HEK293 (cell line): ENCODE measurements at regions not wholly inside any gene's neighbourhood (a gene's known extent, or its start where the extent isn't known, plus 50 kb on each side); places are given as distances from the start of the nearest gene placed in this dataset.

Experiments
- FEZF1 ChIP-seq: fragments of 450-650 bp; formaldehyde crosslinking; IDR thresholded peaks from 2 replicates; pipeline ENCODE4 v1.5.1; 2016; ENCODE audit warnings: missing biosample characterization, missing genetic modification characterization
- GLIS1 ChIP-seq: fragments of 450-650 bp; formaldehyde crosslinking; IDR thresholded peaks from 2 replicates; pipeline ENCODE4 v1.5.1; 2016; ENCODE audit warnings: missing biosample characterization, missing genetic modification characterization
- MEIS1 ChIP-seq: sonication (generic); formaldehyde crosslinking; IDR thresholded peaks from 2 replicates; pipeline ENCODE4 v1.8.1; 2022; ENCODE audit warnings: missing genetic modification reagents, mild to moderate bottlenecking, borderline replicate concordance
- MYNN ChIP-seq: fragments of 450-650 bp; formaldehyde crosslinking; IDR thresholded peaks from 2 replicates; pipeline ENCODE4 v1.5.1; 2016; ENCODE audit warnings: missing biosample characterization, missing genetic modification characterization, borderline replicate concordance
- TCF7L2 ChIP-seq: IDR thresholded peaks from 2 replicates; pipeline ENCODE4 v1.6.1; 2011; ENCODE audit warnings: low read depth, mild to moderate bottlenecking, inconsistent platforms, low read length, moderate library complexity, borderline replicate concordance
- ZBTB21 ChIP-seq: fragments of 450-650 bp; formaldehyde crosslinking; IDR thresholded peaks from 2 replicates; pipeline ENCODE4 v1.5.1; 2017; ENCODE audit warnings: missing biosample characterization, missing genetic modification characterization
- ZNF133 ChIP-seq: fragments of 450-650 bp; formaldehyde crosslinking; IDR thresholded peaks from 2 replicates; pipeline ENCODE4 v1.5.1; 2016; ENCODE audit warnings: missing biosample characterization, missing genetic modification characterization
- ZNF155 ChIP-seq: fragments of 450-650 bp; formaldehyde crosslinking; IDR thresholded peaks from 2 replicates; pipeline ENCODE4 v1.5.1; 2016; ENCODE audit warnings: missing biosample characterization, missing genetic modification characterization
- ZNF184 ChIP-seq: fragments of 450-650 bp; IDR thresholded peaks from 2 replicates; pipeline ENCODE4 v1.5.1; 2018; ENCODE audit warnings: missing biosample characterization, mild to moderate bottlenecking, missing genetic modification characterization
- ZNF211 ChIP-seq: fragments of 450-650 bp; formaldehyde crosslinking; IDR thresholded peaks from 2 replicates; pipeline ENCODE4 v1.5.1; 2016; ENCODE audit warnings: low read depth, missing biosample characterization, missing genetic modification characterization
- ZNF214 ChIP-seq: fragments of 450-650 bp; formaldehyde crosslinking; IDR thresholded peaks from 2 replicates; pipeline ENCODE4 v1.5.1; 2017; ENCODE audit warnings: missing biosample characterization, mild to moderate bottlenecking, missing genetic modification characterization, borderline replicate concordance
- ZNF239 ChIP-seq: fragments of 450-650 bp; formaldehyde crosslinking; IDR thresholded peaks from 2 replicates; pipeline ENCODE4 v1.5.1; 2016; ENCODE audit warnings: missing biosample characterization, missing genetic modification characterization
- ZNF311 ChIP-seq: fragments of 450-650 bp; formaldehyde crosslinking; IDR thresholded peaks from 2 replicates; pipeline ENCODE4 v1.5.1; 2017; ENCODE audit warnings: missing biosample characterization, missing genetic modification characterization, borderline replicate concordance
- ZNF341 ChIP-seq: fragments of 450-650 bp; formaldehyde crosslinking; IDR thresholded peaks from 2 replicates; pipeline ENCODE4; 2016; ENCODE audit warnings: low read depth, missing biosample characterization, missing genetic modification characterization
- ZNF473 ChIP-seq: fragments of 450-650 bp; formaldehyde crosslinking; IDR thresholded peaks from 2 replicates; pipeline ENCODE4 v1.5.1; 2017; ENCODE audit warnings: missing biosample characterization, missing genetic modification characterization
- ZNF514 ChIP-seq: fragments of 450-650 bp; formaldehyde crosslinking; IDR thresholded peaks from 2 replicates; pipeline ENCODE4 v1.5.1; 2016; ENCODE audit warnings: missing biosample characterization, missing genetic modification characterization
- ZNF529 ChIP-seq: fragments of 450-650 bp; formaldehyde crosslinking; IDR thresholded peaks from 2 replicates; pipeline ENCODE4 v1.5.1; 2017; ENCODE audit warnings: missing genetic modification characterization, missing biosample characterization; ENCODE audit not compliant: insufficient replicate concordance
- ZNF76 ChIP-seq: fragments of 450-650 bp; formaldehyde crosslinking; IDR thresholded peaks from 2 replicates; pipeline ENCODE4; 2016; ENCODE audit warnings: low read depth, missing biosample characterization, missing genetic modification characterization, borderline replicate concordance
- ZSCAN30 ChIP-seq: fragments of 450-650 bp; IDR thresholded peaks from 2 replicates; pipeline ENCODE4 v1.5.1; 2018; ENCODE audit warnings: missing biosample characterization, mild to moderate bottlenecking, missing genetic modification characterization, moderate library complexity
- TF ChIP-seq, protein P1 (sequence below): fragments of 450-650 bp; formaldehyde crosslinking; optimal IDR thresholded peaks from 2 replicates; pipeline ENCODE3; 2016; ENCODE audit warnings: missing biosample characterization, mild to moderate bottlenecking, missing genetic modification characterization
- TF ChIP-seq, protein P2 (sequence below): fragments of 450-650 bp; formaldehyde crosslinking; IDR thresholded peaks from 2 replicates; pipeline ENCODE4 v1.5.1; 2016; ENCODE audit warnings: missing biosample characterization, missing genetic modification characterization
- TF ChIP-seq, protein P3 (sequence below): fragments of 450-650 bp; formaldehyde crosslinking; IDR thresholded peaks from 2 replicates; pipeline ENCODE4; 2016; ENCODE audit warnings: missing biosample characterization, missing genetic modification characterization
- TF ChIP-seq, protein P4 (sequence below): fragments of 450-650 bp; formaldehyde crosslinking; IDR thresholded peaks from 2 replicates; pipeline ENCODE4 v1.5.1; 2016; ENCODE audit warnings: missing biosample characterization, missing genetic modification characterization
- TF ChIP-seq, protein P5 (sequence below): fragments of 450-650 bp; formaldehyde crosslinking; IDR thresholded peaks from 2 replicates; pipeline ENCODE4 v1.5.1; 2016; ENCODE audit warnings: missing biosample characterization, missing genetic modification characterization
- TF ChIP-seq, protein P6 (sequence below): fragments of 450-650 bp; IDR thresholded peaks from 2 replicates; pipeline ENCODE4 v1.5.1; 2018; ENCODE audit warnings: missing biosample characterization, mild to moderate bottlenecking, missing genetic modification characterization
- TF ChIP-seq, protein P7 (sequence below): fragments of 450-650 bp; formaldehyde crosslinking; IDR thresholded peaks from 2 replicates; pipeline ENCODE4 v1.5.1; 2017; ENCODE audit warnings: missing biosample characterization, missing genetic modification characterization

DNA sequence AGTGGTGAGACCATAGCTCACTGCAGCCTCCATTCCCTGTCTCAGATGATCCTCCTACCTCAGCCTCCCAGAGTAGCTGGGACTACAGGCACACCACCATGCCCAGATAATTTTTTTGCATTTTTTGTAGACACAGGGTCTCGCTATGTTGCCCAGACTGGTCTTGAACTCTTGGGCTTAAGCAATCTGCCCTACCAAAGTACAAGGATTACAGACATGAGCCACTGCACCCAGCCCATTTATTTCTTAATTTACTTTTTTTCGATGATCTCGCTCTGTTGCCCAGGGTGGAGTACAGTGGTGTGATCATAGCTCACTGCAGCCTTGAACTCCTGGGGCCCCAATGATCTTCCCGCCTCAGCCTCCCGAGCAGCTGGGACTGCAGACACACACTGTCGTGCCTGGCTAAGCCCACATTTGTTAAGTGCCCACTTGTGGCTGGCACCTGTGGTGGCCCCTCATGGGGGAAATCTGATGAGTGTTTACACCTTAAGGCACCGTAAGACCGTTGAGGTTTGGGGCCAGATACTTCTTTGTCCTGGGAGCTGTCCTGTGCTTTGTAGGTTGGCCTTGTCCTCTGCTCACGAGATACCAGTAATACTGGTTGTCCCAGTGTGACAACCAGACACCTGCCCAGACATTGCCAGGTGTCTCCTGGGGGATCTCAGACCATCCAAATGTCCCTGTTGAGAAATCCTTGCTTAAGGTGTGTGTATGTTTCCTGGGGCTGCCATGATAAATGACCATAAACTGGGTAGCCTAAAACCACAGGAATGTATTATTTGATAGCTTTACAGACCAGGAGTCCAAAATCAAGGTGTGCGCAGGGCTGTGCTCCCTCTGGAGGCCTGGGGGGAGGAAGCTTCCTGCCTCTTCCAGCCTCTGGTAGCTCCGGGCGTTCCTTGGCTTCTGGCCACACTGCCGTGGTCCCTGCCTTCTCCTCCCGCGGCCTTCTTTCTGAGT lies 141.4 kb upstream of the GSE1 start (continued):
- TF ChIP-seq, protein P1, sequence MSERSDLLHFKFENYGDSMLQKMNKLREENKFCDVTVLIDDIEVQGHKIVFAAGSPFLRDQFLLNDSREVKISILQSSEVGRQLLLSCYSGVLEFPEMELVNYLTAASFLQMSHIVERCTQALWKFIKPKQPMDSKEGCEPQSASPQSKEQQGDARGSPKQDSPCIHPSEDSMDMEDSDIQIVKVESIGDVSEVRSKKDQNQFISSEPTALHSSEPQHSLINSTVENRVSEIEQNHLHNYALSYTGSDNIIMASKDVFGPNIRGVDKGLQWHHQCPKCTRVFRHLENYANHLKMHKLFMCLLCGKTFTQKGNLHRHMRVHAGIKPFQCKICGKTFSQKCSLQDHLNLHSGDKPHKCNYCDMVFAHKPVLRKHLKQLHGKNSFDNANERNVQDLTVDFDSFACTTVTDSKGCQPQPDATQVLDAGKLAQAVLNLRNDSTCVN (tag by site-specific recombination) = no peak
- TF ChIP-seq ZNF239 (tag by site-specific recombination) (no peak), ZSCAN30 (no peak), ZNF184 (tag by site-specific recombination) (no peak), ZNF211 (tag by site-specific recombination) (no peak), ZNF473 (tag by site-specific recombination) (no peak), ZNF514 (tag by site-specific recombination) (no peak), ZNF214 (tag by site-specific recombination) (no peak), TCF7L2 (no peak), MYNN (tag by site-specific recombination) (no peak), ZNF133 (no peak), GLIS1 (peak; percentile 91), ZBTB21 (tag by site-specific recombination) (no peak), ZNF341 (0 out of 2 replicates have a peak, but pooled peaks have one; percentile 16), ZNF155 (tag by site-specific recombination) (no peak), FEZF1 (tag by site-specific recombination) (peak; percentile 15; the same call in 1 of the 2 replicates), ZNF311 (tag by site-specific recombination) (no peak), ZNF76 (no peak), ZNF529 (tag by site-specific recombination) (no peak), MEIS1 (CRISPR knock-in tag) (no peak)
- TF ChIP-seq, protein P2, sequence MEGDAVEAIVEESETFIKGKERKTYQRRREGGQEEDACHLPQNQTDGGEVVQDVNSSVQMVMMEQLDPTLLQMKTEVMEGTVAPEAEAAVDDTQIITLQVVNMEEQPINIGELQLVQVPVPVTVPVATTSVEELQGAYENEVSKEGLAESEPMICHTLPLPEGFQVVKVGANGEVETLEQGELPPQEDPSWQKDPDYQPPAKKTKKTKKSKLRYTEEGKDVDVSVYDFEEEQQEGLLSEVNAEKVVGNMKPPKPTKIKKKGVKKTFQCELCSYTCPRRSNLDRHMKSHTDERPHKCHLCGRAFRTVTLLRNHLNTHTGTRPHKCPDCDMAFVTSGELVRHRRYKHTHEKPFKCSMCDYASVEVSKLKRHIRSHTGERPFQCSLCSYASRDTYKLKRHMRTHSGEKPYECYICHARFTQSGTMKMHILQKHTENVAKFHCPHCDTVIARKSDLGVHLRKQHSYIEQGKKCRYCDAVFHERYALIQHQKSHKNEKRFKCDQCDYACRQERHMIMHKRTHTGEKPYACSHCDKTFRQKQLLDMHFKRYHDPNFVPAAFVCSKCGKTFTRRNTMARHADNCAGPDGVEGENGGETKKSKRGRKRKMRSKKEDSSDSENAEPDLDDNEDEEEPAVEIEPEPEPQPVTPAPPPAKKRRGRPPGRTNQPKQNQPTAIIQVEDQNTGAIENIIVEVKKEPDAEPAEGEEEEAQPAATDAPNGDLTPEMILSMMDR = no peak
- TF ChIP-seq, protein P3, sequence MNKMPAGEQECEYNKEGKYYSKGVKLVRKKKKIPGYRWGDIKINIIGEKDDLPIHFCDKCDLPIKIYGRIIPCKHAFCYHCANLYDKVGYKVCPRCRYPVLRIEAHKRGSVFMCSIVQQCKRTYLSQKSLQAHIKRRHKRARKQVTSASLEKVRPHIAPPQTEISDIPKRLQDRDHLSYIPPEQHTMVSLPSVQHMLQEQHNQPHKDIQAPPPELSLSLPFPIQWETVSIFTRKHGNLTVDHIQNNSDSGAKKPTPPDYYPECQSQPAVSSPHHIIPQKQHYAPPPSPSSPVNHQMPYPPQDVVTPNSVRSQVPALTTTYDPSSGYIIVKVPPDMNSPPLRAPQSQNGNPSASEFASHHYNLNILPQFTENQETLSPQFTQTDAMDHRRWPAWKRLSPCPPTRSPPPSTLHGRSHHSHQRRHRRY (tag by site-specific recombination) = no peak
- TF ChIP-seq, protein P4, sequence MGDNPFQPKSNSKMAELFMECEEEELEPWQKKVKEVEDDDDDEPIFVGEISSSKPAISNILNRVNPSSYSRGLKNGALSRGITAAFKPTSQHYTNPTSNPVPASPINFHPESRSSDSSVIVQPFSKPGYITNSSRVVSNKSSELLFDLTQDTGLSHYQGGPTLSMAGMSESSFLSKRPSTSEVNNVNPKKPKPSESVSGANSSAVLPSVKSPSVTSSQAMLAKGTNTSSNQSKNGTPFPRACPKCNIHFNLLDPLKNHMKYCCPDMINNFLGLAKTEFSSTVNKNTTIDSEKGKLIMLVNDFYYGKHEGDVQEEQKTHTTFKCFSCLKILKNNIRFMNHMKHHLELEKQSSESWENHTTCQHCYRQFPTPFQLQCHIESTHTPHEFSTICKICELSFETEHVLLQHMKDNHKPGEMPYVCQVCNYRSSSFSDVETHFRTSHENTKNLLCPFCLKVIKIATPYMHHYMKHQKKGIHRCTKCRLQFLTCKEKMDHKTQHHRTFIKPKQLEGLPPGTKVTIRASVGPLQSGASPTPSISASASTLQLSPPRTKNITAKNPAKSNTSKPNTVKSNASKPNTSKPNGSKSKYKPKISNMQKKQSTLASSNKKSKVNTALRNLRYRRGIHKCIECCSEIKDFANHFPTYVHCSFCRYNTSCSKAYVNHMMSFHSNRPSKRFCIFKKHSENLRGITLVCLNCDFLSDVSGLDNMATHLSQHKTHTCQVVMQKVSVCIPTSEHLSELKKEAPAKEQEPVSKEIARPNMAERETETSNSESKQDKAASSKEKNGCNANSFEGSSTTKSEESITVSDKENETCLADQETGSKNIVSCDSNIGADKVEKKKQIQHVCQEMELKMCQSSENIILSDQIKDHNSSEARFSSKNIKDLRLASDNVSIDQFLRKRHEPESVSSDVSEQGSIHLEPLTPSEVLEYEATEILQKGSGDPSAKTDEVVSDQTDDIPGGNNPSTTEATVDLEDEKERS (tag by site-specific recombination) = no peak
- TF ChIP-seq, protein P5, sequence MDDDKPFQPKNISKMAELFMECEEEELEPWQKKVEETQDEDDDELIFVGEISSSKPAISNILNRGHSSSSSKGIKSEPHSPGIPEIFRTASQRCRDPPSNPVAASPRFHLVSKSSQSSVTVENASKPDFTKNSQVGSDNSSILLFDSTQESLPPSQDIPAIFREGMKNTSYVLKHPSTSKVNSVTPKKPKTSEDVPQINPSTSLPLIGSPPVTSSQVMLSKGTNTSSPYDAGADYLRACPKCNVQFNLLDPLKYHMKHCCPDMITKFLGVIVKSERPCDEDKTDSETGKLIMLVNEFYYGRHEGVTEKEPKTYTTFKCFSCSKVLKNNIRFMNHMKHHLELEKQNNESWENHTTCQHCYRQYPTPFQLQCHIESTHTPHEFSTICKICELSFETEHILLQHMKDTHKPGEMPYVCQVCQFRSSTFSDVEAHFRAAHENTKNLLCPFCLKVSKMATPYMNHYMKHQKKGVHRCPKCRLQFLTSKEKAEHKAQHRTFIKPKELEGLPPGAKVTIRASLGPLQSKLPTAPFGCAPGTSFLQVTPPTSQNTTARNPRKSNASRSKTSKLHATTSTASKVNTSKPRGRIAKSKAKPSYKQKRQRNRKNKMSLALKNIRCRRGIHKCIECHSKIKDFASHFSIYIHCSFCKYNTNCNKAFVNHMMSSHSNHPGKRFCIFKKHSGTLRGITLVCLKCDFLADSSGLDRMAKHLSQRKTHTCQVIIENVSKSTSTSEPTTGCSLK (tag by site-specific recombination) = no peak
- TF ChIP-seq, protein P6, sequence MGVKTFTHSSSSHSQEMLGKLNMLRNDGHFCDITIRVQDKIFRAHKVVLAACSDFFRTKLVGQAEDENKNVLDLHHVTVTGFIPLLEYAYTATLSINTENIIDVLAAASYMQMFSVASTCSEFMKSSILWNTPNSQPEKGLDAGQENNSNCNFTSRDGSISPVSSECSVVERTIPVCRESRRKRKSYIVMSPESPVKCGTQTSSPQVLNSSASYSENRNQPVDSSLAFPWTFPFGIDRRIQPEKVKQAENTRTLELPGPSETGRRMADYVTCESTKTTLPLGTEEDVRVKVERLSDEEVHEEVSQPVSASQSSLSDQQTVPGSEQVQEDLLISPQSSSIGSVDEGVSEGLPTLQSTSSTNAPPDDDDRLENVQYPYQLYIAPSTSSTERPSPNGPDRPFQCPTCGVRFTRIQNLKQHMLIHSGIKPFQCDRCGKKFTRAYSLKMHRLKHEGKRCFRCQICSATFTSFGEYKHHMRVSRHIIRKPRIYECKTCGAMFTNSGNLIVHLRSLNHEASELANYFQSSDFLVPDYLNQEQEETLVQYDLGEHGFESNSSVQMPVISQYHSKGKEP (tag by site-specific recombination) = no peak
- TF ChIP-seq, protein P7, sequence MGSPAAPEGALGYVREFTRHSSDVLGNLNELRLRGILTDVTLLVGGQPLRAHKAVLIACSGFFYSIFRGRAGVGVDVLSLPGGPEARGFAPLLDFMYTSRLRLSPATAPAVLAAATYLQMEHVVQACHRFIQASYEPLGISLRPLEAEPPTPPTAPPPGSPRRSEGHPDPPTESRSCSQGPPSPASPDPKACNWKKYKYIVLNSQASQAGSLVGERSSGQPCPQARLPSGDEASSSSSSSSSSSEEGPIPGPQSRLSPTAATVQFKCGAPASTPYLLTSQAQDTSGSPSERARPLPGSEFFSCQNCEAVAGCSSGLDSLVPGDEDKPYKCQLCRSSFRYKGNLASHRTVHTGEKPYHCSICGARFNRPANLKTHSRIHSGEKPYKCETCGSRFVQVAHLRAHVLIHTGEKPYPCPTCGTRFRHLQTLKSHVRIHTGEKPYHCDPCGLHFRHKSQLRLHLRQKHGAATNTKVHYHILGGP = no peak
